OCI-LY3 (cell line): ENCODE measurements at regions not wholly inside any gene's neighbourhood (a gene's known extent, or its start where the extent isn't known, plus 50 kb on each side); places are given as distances from the start of the nearest gene placed in this dataset.

ENCODE experiments used
- H2AFZ ChIP-seq: fragments of 200-600, 300-600 bp; shearing (Covaris generic); 2 replicates; pipeline ENCODE4 v1.6.0; 2014; ENCODE audit warnings: antibody characterized with exemption, low read depth, low read length
- H3K27ac ChIP-seq: fragments of 200-600, 300-600 bp; sonication (generic); 2 replicates; pipeline ENCODE4 v1.5.1; 2014; ENCODE audit warnings: mild to moderate bottlenecking, low read length, moderate library complexity, mixed read lengths
- H3K27me3 ChIP-seq: fragments of 200-600, 300-600 bp; sonication (generic); 2 replicates; pipeline ENCODE4 v1.6.1; 2014; ENCODE audit warnings: low read depth, low read length, mixed read lengths
- H3K36me3 ChIP-seq: fragments of 200-600, 300-600 bp; sonication (generic); replicated peaks from 2 replicates; pipeline ENCODE3; 2014; ENCODE audit warnings: low read depth, low read length, mixed read lengths
- H3K4me1 ChIP-seq: fragments of 300-600, 200-600 bp; sonication (generic); 2 replicates; pipeline ENCODE4 v1.6.1; 2014; ENCODE audit warnings: low read length, mixed read lengths
- H3K4me2 ChIP-seq: fragments of 200-600, 300-600 bp; sonication (generic); 2 replicates; pipeline ENCODE4 v1.6.1; 2014; ENCODE audit warnings: low read length, mixed read lengths
- H3K4me3 ChIP-seq: fragments of 300-600, 200-600 bp; sonication (generic); 2 replicates; pipeline ENCODE4 v1.5.1; 2014; ENCODE audit warnings: antibody characterized with exemption, mild to moderate bottlenecking, low read length, moderate library complexity
- H3K79me2 ChIP-seq: fragments of 300-600, 200-600 bp; shearing (Covaris generic); 2 replicates; pipeline ENCODE4 v1.6.1; 2014; ENCODE audit warnings: mild to moderate bottlenecking, low read length, mixed read lengths
- H3K9ac ChIP-seq: fragments of 300-600, 200-600 bp; shearing (Covaris generic); 2 replicates; pipeline ENCODE4 v1.6.0; 2014; ENCODE audit warnings: mild to moderate bottlenecking, low read length, moderate library complexity
- H3K9me3 ChIP-seq: fragments of 200-600, 300-600 bp; shearing (Covaris generic); 2 replicates; pipeline ENCODE4 v1.6.1; 2014; ENCODE audit warnings: low read length, mixed read lengths; ENCODE audit not compliant: insufficient read depth
- H4K20me1 ChIP-seq: fragments of 200-600, 300-600 bp; sonication (generic); 2 replicates; pipeline ENCODE4 v1.6.1; 2016; ENCODE audit warnings: low read length, mixed read lengths; ENCODE audit not compliant: insufficient read depth
- EZH2phosphoT487 ChIP-seq: fragments of 200-600 bp; shearing (Covaris generic); IDR thresholded peaks from 2 replicates; pipeline ENCODE4 v1.6.1; 2018; ENCODE audit warnings: antibody characterized with exemption, mixed run types, low read depth
- TF ChIP-seq, protein P1 (sequence below): fragments of 200-600, 300-600 bp; sonication (generic); IDR thresholded peaks from 2 replicates; pipeline ENCODE4 v1.5.1; 2014; ENCODE audit warnings: antibody characterized with exemption, low read length, low read depth

DNA sequence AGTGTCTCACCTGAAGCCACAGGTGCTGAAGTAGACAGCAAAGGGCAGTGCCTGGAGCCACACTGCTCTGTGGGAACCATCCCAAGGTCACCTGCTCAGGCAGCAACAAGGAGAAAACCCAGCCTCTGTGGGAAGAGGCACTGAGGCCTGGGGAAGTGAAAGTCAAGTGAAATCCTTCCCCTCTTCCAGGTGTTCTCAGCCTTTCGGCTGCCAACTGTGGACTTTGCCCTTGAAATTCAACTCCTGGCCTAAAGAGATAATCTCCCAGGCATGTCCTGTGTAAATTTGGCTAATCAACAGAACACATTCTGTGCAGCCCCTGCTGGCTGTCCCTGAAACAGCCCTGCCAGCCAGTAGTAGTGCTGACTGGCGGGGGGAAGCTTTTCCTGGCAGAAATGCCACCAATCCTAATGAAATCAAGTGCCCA, 112.1 kb downstream of the RPL27A start:
- no peak overlapping the region for H3K4me3 ChIP-seq
- TF ChIP-seq, protein P1, sequence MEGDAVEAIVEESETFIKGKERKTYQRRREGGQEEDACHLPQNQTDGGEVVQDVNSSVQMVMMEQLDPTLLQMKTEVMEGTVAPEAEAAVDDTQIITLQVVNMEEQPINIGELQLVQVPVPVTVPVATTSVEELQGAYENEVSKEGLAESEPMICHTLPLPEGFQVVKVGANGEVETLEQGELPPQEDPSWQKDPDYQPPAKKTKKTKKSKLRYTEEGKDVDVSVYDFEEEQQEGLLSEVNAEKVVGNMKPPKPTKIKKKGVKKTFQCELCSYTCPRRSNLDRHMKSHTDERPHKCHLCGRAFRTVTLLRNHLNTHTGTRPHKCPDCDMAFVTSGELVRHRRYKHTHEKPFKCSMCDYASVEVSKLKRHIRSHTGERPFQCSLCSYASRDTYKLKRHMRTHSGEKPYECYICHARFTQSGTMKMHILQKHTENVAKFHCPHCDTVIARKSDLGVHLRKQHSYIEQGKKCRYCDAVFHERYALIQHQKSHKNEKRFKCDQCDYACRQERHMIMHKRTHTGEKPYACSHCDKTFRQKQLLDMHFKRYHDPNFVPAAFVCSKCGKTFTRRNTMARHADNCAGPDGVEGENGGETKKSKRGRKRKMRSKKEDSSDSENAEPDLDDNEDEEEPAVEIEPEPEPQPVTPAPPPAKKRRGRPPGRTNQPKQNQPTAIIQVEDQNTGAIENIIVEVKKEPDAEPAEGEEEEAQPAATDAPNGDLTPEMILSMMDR, result peak; percentile 33
- no peak for TF ChIP-seq EZH2phosphoT487
- H3K9me3 ChIP-seq, result no peaks in the 10 kb centered on the region
- H2AFZ ChIP-seq, result no peak overlapping the region
- peaks cover 7% of the 10 kb centered on the region for H3K4me1 ChIP-seq
- H4K20me1 ChIP-seq, result no peaks in the 10 kb centered on the region
- no peak overlapping the region for H3K4me2 ChIP-seq
- no peaks in the 10 kb centered on the region for H3K36me3 ChIP-seq
- no peak overlapping the region for H3K27ac ChIP-seq
- H3K27me3 ChIP-seq, result no peaks in the 10 kb centered on the region
- H3K9ac ChIP-seq, result no peak overlapping the region
- H3K79me2 ChIP-seq, result no peaks in the 10 kb centered on the region

DNA sequence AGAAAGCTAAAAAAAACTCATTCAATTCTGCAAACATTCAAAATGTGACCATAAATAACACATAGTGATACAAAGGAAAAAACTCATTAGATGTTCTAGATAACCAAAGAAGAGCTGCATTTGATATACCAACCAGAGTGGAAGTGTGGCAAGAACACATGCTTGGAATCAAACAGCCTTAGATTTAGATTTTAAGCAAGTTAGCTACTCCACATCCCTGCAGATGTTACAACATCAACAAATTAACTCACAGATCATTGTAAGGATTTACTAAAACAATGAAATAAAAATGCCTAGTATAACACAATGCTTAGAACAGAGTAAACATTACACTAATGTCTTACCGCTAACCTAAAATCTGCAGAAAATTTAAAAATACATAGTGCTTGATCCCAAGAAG, 114.0 kb upstream of the AKIP1 start:
- H3K4me1 ChIP-seq, result peaks cover 7% of the 10 kb centered on the region
- no peak overlapping the region for H2AFZ ChIP-seq
- no peaks in the 10 kb centered on the region for H3K79me2 ChIP-seq
- H3K9ac ChIP-seq, result no peak overlapping the region
- no peak overlapping the region for H3K4me2 ChIP-seq
- H3K9me3 ChIP-seq, result no peaks in the 10 kb centered on the region
- no peaks in the 10 kb centered on the region for H3K27me3 ChIP-seq
- H3K36me3 ChIP-seq, result no peaks in the 10 kb centered on the region
- no peak overlapping the region for H3K27ac ChIP-seq
- H3K4me3 ChIP-seq, result no peak overlapping the region
- no peaks in the 10 kb centered on the region for H4K20me1 ChIP-seq
- TF ChIP-seq EZH2phosphoT487, result no peak
- TF ChIP-seq, protein P1, result no peak

DNA sequence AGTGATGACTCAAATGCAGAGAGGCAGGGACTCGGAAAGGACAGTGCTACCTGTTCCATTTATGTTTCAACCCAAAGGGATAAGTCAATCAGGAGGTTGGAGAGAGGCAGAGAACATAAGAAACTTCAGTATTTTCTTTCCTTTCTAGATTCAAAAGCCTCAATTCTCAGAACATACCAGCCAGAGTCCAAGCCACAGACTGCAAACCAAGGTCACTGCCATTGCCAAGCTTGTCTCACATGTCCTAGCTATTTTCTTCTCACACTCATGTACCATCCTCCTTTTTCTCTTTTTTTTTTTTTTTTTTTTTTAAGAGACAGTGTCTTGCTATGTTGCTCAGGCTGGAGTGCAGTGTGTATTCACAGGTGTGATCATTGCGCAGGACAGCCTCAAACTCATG, 111.7 kb upstream of the AKIP1 start:
- Histone ChIP-seq H2AFZ (no peak overlapping the region), H3K27ac (no peak overlapping the region), H3K27me3 (no peaks in the 10 kb centered on the region), H3K4me3 (no peak overlapping the region), H3K9me3 (no peaks in the 10 kb centered on the region), H3K79me2 (no peaks in the 10 kb centered on the region), H3K4me1 (peaks cover 6% of the 10 kb centered on the region), H3K4me2 (no peak overlapping the region), H4K20me1 (no peaks in the 10 kb centered on the region), H3K36me3 (no peaks in the 10 kb centered on the region), H3K9ac (no peak overlapping the region)
- TF ChIP-seq, protein P1, result no peak
- no peak for TF ChIP-seq EZH2phosphoT487

DNA sequence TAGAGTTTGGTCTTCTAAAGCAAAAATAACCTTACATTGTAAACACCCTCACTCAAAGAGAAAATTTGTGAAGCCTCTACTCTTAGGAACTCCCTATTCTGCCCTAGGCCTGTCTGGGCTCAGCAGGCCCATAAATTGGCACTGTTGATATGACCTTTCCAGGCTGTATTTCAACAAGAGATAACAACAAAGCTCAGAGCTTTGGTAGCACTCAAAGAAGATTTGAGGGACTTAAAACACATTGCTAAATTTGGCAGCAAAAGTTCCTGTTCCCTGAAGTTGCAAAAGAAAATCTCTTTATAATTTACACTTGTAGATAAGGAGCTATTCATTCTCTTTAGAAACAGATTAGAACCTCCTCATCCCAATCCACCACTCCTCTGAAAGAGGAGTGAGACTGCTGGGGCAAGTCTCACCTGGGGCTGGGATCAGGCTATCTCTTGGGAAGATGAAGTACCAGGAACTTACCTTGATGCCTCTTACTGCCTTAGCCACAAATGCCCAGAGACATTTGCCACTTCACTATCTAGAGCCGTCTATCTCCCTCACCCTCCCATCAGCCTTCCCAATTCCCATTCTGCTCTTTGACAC, 110.4 kb upstream of the AKIP1 start:
- Histone ChIP-seq H2AFZ (no peak overlapping the region), H4K20me1 (no peaks in the 10 kb centered on the region), H3K36me3 (no peaks in the 10 kb centered on the region), H3K27ac (no peak overlapping the region), H3K9ac (no peak overlapping the region), H3K79me2 (no peaks in the 10 kb centered on the region), H3K4me1 (no peaks in the 10 kb centered on the region), H3K4me2 (no peak overlapping the region), H3K4me3 (no peak overlapping the region), H3K27me3 (no peaks in the 10 kb centered on the region), H3K9me3 (no peaks in the 10 kb centered on the region)
- TF ChIP-seq, protein P1, result no peak
- TF ChIP-seq EZH2phosphoT487, result no peak
